ENCODE measurements at regions not wholly inside any gene's neighbourhood (a gene's known extent, or its start where the extent isn't known, plus 50 kb on each side); places are given as distances from the start of the nearest gene placed in this dataset.

DNA sequence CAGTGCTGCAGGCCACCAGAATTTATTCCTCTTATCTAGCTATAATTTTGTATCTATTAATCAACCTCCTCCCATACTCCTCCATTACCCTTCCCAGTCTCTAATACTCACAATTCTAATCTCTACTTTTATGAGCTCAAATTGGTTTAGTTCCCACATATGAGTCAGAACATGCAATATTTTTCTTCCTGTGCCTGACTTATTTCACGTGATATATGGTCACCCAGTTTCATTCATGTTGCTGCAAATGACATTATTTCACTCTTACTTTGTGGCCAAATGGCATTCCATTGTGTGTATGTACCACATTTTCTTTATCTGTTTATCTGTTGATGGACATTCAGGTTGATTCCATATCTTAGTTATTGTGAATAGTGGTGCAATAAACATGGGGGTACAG is 483.5 kb downstream of the ACTRT1 start:
- Histone ChIP-seq H3K4me1 (no peaks in the 10 kb centered on the region), H3K36me3 (no peaks in the 10 kb centered on the region), H3K27ac (no peak overlapping the region), H3K9me3 (no peaks in the 10 kb centered on the region), H3K27me3 (replicated peaks in 1 of 7) (no peaks in the 10 kb centered on the region), H3K4me3 (no peak overlapping the region)
- WGBS, 5 donors: 30 to 75% (median 48%) methylated on average over 1 of the region's 1 CpG
- no peak for DNase-seq
- intact Hi-C loops (cut with DNase I; ENCODE audit: low total_unique reads): no loop called here
- TF ChIP-seq POLR2A (IDR thresholded peaks at IDR 0.05) (no peak), POLR2AphosphoS5 (IDR thresholded peaks at IDR 0.05) (no peak)
- TF ChIP-seq, protein P1, sequence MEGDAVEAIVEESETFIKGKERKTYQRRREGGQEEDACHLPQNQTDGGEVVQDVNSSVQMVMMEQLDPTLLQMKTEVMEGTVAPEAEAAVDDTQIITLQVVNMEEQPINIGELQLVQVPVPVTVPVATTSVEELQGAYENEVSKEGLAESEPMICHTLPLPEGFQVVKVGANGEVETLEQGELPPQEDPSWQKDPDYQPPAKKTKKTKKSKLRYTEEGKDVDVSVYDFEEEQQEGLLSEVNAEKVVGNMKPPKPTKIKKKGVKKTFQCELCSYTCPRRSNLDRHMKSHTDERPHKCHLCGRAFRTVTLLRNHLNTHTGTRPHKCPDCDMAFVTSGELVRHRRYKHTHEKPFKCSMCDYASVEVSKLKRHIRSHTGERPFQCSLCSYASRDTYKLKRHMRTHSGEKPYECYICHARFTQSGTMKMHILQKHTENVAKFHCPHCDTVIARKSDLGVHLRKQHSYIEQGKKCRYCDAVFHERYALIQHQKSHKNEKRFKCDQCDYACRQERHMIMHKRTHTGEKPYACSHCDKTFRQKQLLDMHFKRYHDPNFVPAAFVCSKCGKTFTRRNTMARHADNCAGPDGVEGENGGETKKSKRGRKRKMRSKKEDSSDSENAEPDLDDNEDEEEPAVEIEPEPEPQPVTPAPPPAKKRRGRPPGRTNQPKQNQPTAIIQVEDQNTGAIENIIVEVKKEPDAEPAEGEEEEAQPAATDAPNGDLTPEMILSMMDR (IDR thresholded peaks at IDR 0.05 in 8 of 11, conservative IDR thresholded peaks at IDR 0.05 in 3 of 11): no peak

GRCh38 chrX:127558811-127559210 is 493.4 kb downstream of the ACTRT1 start:
- Histone ChIP-seq H3K4me3 (no peak overlapping the region), H3K27me3 (replicated peaks in 1 of 7) (no peaks in the 10 kb centered on the region), H3K9me3 (peaks cover 0 to 18% (median 0%) of the 10 kb centered on the region in 8 donors), H3K36me3 (no peaks in the 10 kb centered on the region), H3K27ac (no peak overlapping the region), H3K4me1 (no peaks in the 10 kb centered on the region)
- TF ChIP-seq, protein P1 (IDR thresholded peaks at IDR 0.05 in 8 of 11, conservative IDR thresholded peaks at IDR 0.05 in 3 of 11): no peak
- no peak for TF ChIP-seq POLR2A (IDR thresholded peaks at IDR 0.05)
- TF ChIP-seq POLR2AphosphoS5 (IDR thresholded peaks at IDR 0.05): no peak
- no peak for DNase-seq
- intact Hi-C loops (cut with DNase I; ENCODE audit: low total_unique reads): no loop called here
- WGBS, 5 donors: 52 to 82% (median 64%) methylated on average over 2 of the region's 2 CpGs

- intact Hi-C loops (cut with DNase I; ENCODE audit: low total_unique reads): no loop called here
- WGBS, 5 donors: 46 to 94% (median 74%) methylated on average over 3 of the region's 3 CpGs
- H3K4me1 ChIP-seq: no peaks in the 10 kb centered on the region
- no peaks in the 10 kb centered on the region for H3K36me3 ChIP-seq
- no peak for DNase-seq
- no peak overlapping the region for H3K4me3 ChIP-seq
- no peaks in the 10 kb centered on the region for H3K27me3 ChIP-seq (replicated peaks in 1 of 7)
- H3K27ac ChIP-seq: no peak overlapping the region
- TF ChIP-seq POLR2A (IDR thresholded peaks at IDR 0.05): no peak
- no peak for TF ChIP-seq POLR2AphosphoS5 (IDR thresholded peaks at IDR 0.05)
- TF ChIP-seq, protein P1 (IDR thresholded peaks at IDR 0.05 in 8 of 11, conservative IDR thresholded peaks at IDR 0.05 in 3 of 11): no peak
- H3K9me3 ChIP-seq: no peaks in the 10 kb centered on the region
Observed at GRCh38 chrX:127552571-127552970, 499.6 kb downstream of the ACTRT1 start.

- intact Hi-C loops (cut with DNase I; ENCODE audit: low total_unique reads): no loop called here
- WGBS, 5 donors: 69 to 86% (median 79%) methylated on average over 4 of the region's 4 CpGs; no CpG with 5 or more reads in 1 of the 5 donors
- TF ChIP-seq POLR2A (IDR thresholded peaks at IDR 0.05): no peak
- TF ChIP-seq, protein P1 (IDR thresholded peaks at IDR 0.05 in 8 of 11, conservative IDR thresholded peaks at IDR 0.05 in 3 of 11): no peak
- TF ChIP-seq POLR2AphosphoS5 (IDR thresholded peaks at IDR 0.05): no peak
- no peak overlapping the region for H3K27ac ChIP-seq
- H3K9me3 ChIP-seq: peaks cover 0 to 18% (median 4%) of the 10 kb centered on the region in 8 donors
- no peaks in the 10 kb centered on the region for H3K27me3 ChIP-seq (replicated peaks in 1 of 7)
- no peaks in the 10 kb centered on the region for H3K4me1 ChIP-seq
- no peaks in the 10 kb centered on the region for H3K36me3 ChIP-seq
- no peak for DNase-seq
- no peak overlapping the region for H3K4me3 ChIP-seq
Observed at GRCh38 chrX:127519323-127519722, 532.9 kb downstream of the ACTRT1 start.
